ENCODE measurements at regions not wholly inside any gene's neighbourhood (a gene's known extent, or its start where the extent isn't known, plus 50 kb on each side); places are given as distances from the start of the nearest gene placed in this dataset.

DNA sequence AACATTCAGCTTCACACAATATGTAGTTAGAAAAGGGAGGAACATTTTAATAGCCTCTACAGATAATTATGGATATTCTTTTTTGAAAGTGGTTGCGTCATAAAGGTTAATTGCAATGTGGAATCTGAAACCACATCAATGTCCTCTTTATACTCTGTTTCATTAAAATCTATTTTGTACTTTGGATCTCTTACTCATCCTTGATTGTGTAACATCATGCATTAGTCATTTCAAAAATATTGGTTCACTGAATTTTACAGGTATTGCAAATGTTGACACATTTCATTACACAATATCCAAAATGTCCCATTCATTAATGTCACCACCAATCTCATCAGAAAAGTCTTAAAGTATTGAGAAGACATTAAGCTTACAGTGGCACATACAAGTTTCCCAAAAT, 62.7 kb upstream of the USP9X start:
- no peak for TF ChIP-seq CTCF (IDR thresholded peaks at IDR 0.05; ENCODE audit: borderline replicate concordance, extremely low read depth, low read length, poor library complexity, severe bottlenecking)
- TF ChIP-seq EZH2 (IDR thresholded peaks at IDR 0.05; ENCODE audit: borderline replicate concordance, low read depth, low read length, severe bottlenecking) = no peak
